ENCODE measurements at regions not wholly inside any gene's neighbourhood (a gene's known extent, or its start where the extent isn't known, plus 50 kb on each side); places are given as distances from the start of the nearest gene placed in this dataset.

DNA sequence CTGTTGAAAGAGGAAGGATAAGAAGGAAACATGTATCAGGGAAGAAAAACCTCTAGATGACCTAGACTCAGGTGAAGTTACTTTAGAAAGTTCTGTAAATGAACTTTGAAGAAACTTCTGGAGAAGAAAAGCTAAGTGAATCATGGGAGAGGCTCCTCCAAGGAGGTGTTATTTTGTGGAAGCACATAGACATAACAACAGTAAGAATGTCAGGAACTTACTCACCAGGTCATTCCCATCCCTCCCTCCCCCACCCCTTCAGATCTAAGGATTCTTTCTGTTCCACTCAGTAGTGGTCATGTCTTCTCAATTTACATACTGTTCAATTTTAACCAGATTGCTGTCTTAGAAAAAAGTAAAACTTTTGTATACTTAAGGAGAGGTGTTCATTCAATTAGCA lies 310.5 kb upstream of the DDX53 start:
- Histone ChIP-seq H3K27ac (ENCODE audit: poor library complexity, severe bottlenecking) (no peak overlapping the region), H3K4me3 (ENCODE audit: severe bottlenecking) (no peak overlapping the region), H3K36me3 (ENCODE audit: low read depth) (no peaks in the 10 kb centered on the region), H3K9me3 (ENCODE audit: severe bottlenecking) (no peaks in the 10 kb centered on the region), H3K27me3 (ENCODE audit: insufficient read depth, poor library complexity, severe bottlenecking) (no peaks in the 10 kb centered on the region), H3K4me1 (ENCODE audit: insufficient read depth, poor library complexity, severe bottlenecking) (no peaks in the 10 kb centered on the region)
- ATAC-seq (ENCODE audit: low read depth) (no peak), DNase-seq (ENCODE audit: low spot score) (no peak)
- TF ChIP-seq, protein P1, sequence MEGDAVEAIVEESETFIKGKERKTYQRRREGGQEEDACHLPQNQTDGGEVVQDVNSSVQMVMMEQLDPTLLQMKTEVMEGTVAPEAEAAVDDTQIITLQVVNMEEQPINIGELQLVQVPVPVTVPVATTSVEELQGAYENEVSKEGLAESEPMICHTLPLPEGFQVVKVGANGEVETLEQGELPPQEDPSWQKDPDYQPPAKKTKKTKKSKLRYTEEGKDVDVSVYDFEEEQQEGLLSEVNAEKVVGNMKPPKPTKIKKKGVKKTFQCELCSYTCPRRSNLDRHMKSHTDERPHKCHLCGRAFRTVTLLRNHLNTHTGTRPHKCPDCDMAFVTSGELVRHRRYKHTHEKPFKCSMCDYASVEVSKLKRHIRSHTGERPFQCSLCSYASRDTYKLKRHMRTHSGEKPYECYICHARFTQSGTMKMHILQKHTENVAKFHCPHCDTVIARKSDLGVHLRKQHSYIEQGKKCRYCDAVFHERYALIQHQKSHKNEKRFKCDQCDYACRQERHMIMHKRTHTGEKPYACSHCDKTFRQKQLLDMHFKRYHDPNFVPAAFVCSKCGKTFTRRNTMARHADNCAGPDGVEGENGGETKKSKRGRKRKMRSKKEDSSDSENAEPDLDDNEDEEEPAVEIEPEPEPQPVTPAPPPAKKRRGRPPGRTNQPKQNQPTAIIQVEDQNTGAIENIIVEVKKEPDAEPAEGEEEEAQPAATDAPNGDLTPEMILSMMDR (IDR thresholded peaks at IDR 0.05; ENCODE audit: poor library complexity, severe bottlenecking), result no peak

DNA sequence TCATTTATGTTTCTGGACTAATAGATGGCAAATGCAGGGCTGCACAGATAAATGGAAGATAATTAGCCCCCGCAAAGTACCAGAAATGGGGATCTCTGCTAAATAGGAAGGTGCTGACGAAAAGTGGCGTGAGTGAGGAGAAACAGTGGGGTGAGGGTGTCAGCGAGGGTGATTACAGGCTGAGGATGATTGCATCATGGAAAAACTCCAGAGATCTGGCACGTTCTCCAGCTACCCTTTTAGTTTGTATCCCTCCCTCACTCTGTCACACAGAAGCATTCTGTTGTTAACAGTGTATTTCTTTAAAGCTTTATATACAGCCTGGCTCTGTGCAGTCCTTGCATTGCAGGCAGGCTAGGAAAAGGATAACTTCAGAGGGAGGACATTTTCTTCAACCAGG lies 309.6 kb upstream of the DDX53 start:
- no peaks in the 10 kb centered on the region for H3K9me3 ChIP-seq (ENCODE audit: severe bottlenecking)
- H3K27ac ChIP-seq (ENCODE audit: poor library complexity, severe bottlenecking), result no peak overlapping the region
- no peaks in the 10 kb centered on the region for H3K4me1 ChIP-seq (ENCODE audit: insufficient read depth, poor library complexity, severe bottlenecking)
- H3K27me3 ChIP-seq (ENCODE audit: insufficient read depth, poor library complexity, severe bottlenecking), result no peaks in the 10 kb centered on the region
- no peak overlapping the region for H3K4me3 ChIP-seq (ENCODE audit: severe bottlenecking)
- ATAC-seq (ENCODE audit: low read depth), result no peak
- TF ChIP-seq, protein P1 (IDR thresholded peaks at IDR 0.05; ENCODE audit: poor library complexity, severe bottlenecking), result no peak
- no peaks in the 10 kb centered on the region for H3K36me3 ChIP-seq (ENCODE audit: low read depth)
- DNase-seq (ENCODE audit: low spot score), result no peak

DNA sequence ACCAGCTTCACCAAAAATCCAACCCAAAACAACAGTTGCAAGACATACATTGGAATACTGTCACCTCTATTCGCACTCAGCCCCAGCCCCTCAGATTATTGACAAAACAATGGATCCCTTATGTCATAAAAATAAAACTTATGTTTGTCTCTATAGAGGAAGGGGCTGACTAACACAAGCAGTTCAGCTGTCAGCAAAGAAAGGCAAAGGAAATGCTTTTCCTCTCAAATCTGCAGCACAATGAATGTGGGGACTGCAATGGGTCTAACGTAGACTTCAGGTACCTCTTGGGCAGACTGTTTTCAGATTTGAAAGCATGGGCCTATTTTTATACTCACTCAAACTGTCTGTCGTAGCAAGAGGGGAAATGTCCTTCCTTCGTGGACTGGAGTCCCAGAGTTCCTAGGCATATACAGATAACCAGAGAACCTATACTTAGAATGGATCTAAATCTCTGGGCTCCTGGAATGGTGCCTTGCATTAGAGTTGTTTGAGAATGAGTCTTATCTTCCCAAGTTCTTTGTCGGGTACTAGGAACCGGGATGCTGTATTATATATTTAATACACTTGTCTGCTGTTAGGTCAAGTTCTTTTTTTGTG lies 307.7 kb upstream of the DDX53 start:
- DNase-seq (ENCODE audit: low spot score), result no peak
- H3K27me3 ChIP-seq (ENCODE audit: insufficient read depth, poor library complexity, severe bottlenecking), result no peaks in the 10 kb centered on the region
- no peaks in the 10 kb centered on the region for H3K4me1 ChIP-seq (ENCODE audit: insufficient read depth, poor library complexity, severe bottlenecking)
- no peak overlapping the region for H3K4me3 ChIP-seq (ENCODE audit: severe bottlenecking)
- TF ChIP-seq, protein P1 (IDR thresholded peaks at IDR 0.05; ENCODE audit: poor library complexity, severe bottlenecking), result no peak
- no peaks in the 10 kb centered on the region for H3K9me3 ChIP-seq (ENCODE audit: severe bottlenecking)
- no peak for ATAC-seq (ENCODE audit: low read depth)
- H3K27ac ChIP-seq (ENCODE audit: poor library complexity, severe bottlenecking), result no peak overlapping the region
- H3K36me3 ChIP-seq (ENCODE audit: low read depth), result no peaks in the 10 kb centered on the region

DNA sequence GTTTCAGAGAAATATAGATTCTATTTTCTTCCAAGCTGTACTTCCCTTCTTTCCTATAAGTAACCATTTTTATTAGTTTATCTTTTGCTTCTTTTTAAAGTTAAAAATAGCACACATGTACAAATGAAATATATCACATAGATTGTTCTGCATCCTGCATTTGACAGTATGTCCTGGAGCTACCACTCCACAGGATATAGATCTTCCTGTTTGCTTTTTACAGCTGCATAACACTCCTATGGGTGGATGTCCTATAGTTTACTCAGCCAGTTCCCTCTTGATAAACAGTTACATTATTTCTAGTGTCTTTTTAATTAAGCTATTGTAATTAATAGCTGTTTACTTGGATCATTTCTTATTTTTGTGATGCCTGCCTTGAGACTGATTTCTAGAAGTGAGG lies 301.6 kb upstream of the DDX53 start:
- no peaks in the 10 kb centered on the region for H3K9me3 ChIP-seq (ENCODE audit: severe bottlenecking)
- no peak overlapping the region for H3K27ac ChIP-seq (ENCODE audit: poor library complexity, severe bottlenecking)
- no peaks in the 10 kb centered on the region for H3K27me3 ChIP-seq (ENCODE audit: insufficient read depth, poor library complexity, severe bottlenecking)
- no peak for DNase-seq (ENCODE audit: low spot score)
- ATAC-seq (ENCODE audit: low read depth), result no peak
- H3K4me3 ChIP-seq (ENCODE audit: severe bottlenecking), result no peak overlapping the region
- TF ChIP-seq, protein P1 (IDR thresholded peaks at IDR 0.05; ENCODE audit: poor library complexity, severe bottlenecking), result no peak
- H3K36me3 ChIP-seq (ENCODE audit: low read depth), result no peaks in the 10 kb centered on the region
- no peaks in the 10 kb centered on the region for H3K4me1 ChIP-seq (ENCODE audit: insufficient read depth, poor library complexity, severe bottlenecking)

DNA sequence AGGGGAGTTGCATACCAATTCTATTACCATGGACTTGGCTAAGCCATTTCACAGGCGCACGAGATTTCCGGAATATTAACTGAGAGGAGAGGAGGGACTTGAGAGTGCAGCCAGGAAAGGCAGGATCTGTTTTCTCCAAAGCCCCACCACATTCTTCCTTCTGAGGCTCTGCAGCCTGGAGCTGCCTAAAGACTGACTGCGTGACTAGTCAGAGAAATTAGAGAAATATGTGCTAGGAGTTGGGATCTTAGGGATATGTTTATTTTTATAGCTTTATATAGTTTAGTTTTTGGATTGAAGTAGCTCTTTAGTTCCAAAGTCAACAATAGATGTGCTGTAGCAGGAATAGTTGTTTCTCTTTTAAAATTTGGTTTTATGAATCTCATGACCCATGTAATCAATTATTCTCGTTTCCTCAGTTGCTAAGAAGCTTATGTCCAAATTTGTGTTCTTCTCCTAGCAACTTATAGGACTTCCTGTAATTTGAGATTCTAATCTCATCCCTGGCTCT lies 300.1 kb upstream of the DDX53 start:
- ATAC-seq (ENCODE audit: low read depth), result no peak
- no peak for DNase-seq (ENCODE audit: low spot score)

More for the DNA sequence above, 300.1 kb upstream of the DDX53 start:
- Histone ChIP-seq H3K4me1 (ENCODE audit: insufficient read depth, poor library complexity, severe bottlenecking) (no peaks in the 10 kb centered on the region), H3K9me3 (ENCODE audit: severe bottlenecking) (no peaks in the 10 kb centered on the region), H3K36me3 (ENCODE audit: low read depth) (no peaks in the 10 kb centered on the region), H3K27ac (ENCODE audit: poor library complexity, severe bottlenecking) (no peak overlapping the region), H3K27me3 (ENCODE audit: insufficient read depth, poor library complexity, severe bottlenecking) (no peaks in the 10 kb centered on the region), H3K4me3 (ENCODE audit: severe bottlenecking) (no peak overlapping the region)
- TF ChIP-seq, protein P1 (IDR thresholded peaks at IDR 0.05; ENCODE audit: poor library complexity, severe bottlenecking), result no peak
